ENCODE measurements at regions not wholly inside any gene's neighbourhood (a gene's known extent, or its start where the extent isn't known, plus 50 kb on each side); places are given as distances from the start of the nearest gene placed in this dataset.

DNA sequence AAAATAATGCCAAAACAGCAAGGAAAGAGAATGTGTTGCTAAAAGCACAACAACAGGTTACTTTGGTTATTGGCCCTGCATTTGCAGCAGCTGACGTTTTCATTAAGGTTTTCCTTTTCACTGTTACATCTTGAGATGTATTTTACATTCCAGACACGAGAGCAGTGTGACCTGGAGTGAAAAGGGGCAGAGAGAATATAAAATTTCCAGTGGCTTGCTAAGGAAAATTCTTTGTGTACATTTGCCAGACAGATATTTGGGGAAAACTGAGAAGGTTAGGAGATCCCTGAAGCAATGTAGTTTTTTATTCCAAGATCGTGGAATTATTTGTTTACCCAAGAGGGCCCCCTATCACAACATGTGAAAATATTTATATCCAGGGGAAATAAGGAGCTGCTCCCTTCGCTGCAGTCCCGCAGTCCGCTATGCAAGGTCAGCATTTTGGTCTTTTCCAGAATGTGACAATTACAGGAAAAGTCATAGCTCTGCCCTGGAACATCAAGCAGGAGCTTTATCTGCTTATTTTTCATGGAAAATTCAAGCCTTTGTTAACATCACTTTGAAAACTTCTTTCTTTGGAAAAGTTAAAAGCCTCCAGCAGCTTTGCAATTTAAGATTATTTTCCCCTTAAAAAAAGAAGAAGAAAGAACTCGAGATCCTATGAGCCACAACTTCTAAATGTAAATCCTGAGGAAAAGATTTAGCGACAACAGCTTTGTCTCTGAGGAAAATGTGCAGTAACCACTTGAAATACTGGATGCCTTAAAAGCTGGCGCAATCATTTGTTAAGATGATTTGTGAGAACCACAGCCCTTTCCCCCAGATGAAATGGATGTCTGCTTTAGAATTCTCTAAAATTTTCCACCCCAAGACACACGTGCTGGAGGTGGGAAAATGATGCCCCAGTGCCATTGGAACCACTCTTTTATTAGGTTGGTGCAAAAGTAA is 256.4 kb upstream of the TPM1 start:
- no peak for DNase-seq (ENCODE audit: low read depth in 3 of 3, low spot score in 1 of 3)

DNA sequence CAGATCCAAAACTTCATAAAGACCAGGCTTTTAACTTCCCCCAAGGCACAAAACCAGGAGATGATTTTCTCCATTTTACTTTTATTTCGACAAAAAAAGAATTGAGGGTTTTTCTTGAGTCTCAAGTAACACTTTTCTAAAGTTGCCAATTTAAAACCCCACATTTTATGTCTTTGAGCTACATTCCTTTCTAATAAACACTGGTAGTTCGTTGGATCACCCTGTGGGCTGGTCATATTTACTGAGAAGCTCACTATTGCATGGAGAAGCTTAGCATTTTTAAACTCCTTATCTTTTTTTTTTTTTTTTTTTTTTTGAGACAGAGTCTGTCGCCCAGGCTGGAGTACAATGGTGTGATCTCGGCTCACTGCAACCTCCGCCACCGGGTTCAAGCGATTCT is 255.1 kb upstream of the TPM1 start:
- no peak for DNase-seq (ENCODE audit: low read depth in 3 of 3, low spot score in 1 of 3)

DNA sequence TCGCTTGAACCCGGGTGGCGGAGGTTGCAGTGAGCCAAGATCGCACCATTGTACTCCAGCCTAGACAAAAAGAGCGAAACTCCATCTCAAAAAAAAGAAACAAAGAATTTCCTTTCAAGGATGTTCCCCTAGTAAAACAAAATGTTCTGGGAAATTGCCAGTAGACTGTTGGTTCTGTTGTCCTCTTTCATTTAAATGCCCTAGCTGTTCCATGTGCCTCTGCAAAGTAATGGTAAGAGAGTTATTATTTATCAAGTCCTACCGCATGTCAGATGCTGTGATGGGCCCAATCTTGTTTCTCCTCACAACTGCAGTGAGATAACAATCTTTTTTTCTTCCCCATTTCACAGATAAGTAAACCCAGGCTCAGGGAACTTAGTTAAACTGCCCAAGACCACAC is 254.3 kb upstream of the TPM1 start:
- no peak for DNase-seq (ENCODE audit: low read depth in 3 of 3, low spot score in 1 of 3)

DNA sequence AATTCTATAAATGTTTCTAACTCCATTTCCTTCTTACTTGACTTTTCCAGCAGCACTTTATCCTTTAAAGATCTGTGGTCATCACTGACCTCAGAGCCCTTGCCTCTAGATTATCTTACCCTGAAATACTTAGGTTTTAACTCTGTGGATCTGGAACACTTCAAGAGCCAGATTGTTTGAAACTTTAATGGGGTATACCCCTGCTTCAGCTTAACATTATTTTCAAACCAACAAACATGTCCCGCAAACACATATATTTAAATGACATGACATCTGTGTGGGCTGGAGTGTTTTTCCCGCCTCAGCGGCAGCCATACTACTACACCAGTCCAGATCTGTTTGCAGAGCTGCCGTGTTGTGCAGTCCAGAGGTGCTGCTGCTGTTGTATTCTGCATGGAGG is 252.0 kb upstream of the TPM1 start:
- no peak for DNase-seq (ENCODE audit: low read depth in 3 of 3, low spot score in 1 of 3)

DNA sequence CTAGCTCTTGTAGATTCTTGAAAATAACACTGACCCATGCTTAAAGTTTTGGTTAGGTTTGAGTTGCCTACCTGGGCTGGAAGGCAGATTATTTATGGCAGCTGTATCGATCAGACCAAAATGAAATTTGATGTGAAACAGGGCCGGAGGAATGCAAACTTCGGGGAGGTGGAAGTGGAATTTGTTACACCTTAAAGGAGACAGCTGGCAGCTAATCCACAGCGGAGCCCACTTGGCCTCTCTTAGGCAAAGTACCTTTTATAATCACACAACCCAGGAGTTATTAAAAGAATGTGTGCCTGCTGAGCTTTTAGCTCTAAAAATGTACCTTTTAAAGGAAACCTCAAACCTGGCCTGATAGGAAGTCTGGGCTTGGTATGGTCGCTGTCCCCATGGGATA is 250.9 kb upstream of the TPM1 start:
- DNase-seq (ENCODE audit: low read depth in 3 of 3, low spot score in 1 of 3): no peak

DNA sequence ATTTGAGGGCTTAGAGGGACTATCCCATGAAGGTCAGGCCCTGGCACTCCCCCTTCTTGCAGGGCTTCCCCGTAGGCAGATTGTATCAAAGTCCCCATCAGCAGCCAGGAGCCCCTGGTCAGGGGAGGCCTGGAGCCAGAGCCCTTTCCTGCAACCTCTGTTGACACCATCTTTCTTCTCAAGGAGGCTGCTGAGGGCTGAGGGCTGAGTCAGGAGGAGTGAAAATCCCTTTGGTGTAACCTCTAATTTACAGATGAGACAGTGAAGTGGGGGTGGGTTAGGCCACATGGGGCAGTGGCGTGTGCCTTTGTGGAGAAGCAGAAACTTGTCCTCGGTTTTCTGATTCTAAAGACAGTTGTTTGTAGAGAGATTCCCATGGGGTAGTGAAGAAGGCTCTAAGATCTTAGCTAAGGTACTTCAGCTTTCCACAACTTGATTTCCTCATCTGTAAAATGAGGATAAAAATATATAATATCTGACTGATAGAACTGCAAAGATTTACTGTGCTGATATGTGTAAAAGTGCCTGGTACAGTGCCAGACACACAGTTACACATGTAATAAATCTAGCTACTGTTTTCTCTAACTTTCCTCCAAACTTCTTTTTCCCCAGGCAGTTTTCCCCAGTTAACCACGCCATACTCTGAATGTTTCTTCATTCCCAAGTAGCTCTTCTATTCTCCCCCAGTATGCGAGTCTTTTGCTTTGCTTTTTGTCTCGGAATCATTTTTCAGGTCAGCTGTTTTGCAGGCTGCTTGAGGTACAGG is 249.4 kb upstream of the TPM1 start:
- DNase-seq (ENCODE audit: low read depth in 3 of 3, low spot score in 1 of 3): no peak

DNA sequence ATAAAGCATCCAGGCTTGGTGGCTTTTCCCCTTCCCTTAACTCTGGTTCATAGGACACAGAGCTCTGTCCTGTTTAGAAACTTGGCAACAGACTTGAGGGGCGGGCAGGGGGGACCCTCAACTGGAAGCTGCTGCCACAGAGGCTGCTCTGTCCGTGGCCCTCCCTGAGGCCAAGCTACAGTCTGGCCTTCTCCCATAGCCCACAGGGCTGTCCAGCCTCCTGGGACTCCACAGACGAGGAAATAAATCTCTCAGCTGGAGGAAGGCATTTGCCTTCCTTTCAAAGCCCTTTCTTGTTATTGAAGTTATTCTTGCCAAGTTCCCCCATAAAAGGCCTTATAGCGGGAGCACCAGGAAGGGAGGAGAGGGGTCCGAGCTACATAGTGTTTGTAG is 248.8 kb upstream of the TPM1 start:
- no peak for DNase-seq (ENCODE audit: low read depth in 3 of 3, low spot score in 1 of 3)

DNA sequence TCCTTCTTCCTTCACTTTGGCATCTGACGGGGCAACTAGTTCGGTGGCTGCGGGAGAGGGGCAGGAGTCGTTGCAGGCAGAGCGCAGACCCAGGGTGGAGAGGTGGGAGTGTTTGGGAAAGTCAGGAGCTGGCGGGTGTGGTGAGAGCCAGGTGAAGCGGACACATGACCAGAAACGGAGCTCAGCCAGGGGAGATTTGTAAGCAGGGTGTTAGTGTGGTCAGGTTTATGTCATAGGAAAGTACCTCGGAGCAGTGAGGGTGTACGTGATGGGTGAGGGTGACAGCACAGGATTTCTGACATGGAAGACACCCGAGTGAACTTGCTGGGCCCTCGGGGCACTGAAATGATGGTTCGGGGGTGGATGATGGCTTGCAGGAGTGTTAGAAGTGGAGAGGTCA is 247.4 kb upstream of the TPM1 start:
- no peak for DNase-seq (ENCODE audit: low read depth in 3 of 3, low spot score in 1 of 3)

DNA sequence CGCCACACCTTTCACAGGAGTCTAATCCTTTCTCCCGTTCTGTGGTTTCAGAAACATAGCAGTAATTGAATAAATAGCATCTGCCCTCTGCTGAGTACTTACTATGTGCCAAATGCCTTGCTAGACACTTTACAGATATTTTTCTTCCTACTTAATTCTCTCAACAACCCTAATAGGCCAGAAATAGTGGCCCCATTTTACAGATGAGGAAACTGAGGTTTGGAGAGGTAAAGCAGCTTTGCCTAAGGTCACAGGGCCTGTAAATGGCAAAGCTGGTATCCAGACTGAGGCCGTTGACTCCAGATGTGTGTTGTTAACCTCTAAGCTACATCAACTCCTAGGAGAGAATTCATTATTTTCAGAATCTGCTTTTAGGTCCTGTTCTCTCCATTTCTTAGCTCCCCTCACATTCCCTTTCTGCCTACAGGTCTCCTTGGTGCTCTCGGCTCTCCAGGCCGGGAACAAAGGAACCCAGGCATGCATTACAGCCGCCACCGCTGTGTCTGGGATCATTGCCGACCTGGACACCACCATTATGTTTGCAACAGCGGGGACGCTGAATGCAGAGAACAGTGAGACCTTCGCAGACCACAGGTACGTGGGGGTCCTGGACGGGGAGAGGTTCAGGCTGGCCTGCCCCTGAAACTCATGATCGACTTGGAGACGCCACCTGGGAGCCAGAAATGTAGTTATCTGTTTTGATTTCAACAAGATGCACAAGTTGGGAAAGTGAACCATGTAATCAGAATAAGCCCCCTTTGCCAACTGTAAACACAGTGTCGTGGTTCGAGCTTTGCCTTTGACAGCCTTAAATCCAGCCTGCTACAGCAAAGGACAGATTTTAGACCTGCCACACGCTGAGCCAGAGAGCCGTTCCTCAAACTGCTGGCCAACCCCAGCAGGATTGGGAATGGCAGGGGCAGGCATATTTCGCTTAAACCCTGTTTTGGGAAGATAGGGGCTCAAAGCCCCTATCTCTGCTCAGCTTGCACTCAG is 246.5 kb upstream of the TPM1 start:
- DNase-seq (ENCODE audit: low read depth in 3 of 3, low spot score in 1 of 3): no peak

DNA sequence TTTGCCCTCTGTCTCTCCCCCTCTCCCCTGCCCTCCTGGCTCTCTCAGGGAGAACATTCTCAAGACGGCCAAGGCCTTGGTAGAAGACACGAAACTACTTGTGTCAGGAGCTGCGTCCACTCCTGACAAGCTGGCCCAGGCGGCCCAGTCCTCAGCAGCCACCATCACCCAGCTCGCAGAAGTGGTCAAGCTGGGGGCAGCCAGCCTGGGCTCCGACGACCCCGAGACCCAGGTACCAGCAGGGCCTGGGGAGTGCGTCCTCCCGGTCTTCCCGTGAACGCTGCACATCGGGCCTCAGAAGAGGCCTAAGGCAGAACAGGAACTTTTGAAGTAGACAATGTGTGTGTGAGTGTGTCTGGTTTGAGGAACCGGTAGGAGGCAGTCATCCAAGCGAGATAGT is 245.4 kb upstream of the TPM1 start:
- no peak for DNase-seq (ENCODE audit: low read depth in 3 of 3, low spot score in 1 of 3)

DNA sequence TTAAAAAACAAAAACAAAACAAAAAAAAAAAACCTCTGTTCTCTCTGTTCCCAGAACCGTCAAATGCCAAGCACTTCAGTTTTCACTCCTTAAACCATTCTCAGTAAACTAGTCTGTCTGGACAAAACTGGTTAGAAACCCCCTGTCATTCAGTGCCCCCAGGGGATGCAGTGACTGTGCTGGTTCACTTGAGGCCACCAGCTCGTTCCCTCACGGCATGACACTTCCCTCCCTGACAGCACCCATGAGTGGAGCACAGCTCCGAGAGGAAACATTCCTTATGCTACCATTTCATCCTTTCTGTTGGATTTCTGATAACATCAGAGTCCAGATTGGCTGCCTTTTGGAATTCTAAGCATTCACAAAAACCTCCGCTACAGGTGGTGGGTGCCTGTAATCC is 244.0 kb upstream of the TPM1 start:
- DNase-seq (ENCODE audit: low read depth in 3 of 3, low spot score in 1 of 3): no peak

DNA sequence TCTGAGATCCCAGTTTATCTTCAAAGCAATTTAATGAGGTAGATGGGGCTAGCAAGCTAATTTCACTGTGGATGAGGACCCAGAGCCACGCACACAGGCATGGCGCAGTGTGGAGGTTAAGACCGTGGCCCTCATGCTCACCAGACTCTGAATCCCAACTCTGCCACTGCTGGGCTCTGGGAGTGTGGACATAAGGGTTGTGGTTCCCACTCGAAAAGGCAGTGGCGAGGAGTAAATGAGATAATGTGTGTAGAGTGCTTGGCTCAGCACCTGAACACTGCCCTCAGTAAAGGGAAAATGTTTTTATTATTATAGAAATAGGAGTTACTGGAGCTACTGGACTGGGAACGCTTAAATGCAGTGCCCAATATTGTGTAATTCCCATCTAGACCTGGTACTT is 243.5 kb upstream of the TPM1 start:
- DNase-seq (ENCODE audit: low read depth in 3 of 3, low spot score in 1 of 3): no peak

DNA sequence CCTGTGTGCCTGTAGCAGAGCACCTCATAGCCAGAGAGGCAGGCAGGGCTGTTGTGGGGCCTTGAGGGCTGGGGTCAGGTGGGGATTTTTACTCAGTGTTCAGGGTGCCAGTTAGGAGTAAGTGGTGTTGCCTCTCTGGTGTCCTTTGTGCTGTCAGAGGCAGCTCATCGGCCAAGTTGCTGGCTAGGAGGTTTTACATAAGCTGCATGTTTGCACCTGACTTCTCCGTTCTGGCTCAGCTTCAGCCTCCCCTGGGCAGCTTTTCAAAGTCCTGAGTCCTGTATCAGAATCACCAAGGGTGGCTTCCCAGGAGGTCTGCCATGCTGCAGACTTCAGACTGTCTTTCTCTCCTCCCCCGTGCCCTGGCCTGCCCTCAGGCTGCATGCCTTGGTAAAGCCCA is 242.6 kb upstream of the TPM1 start:
- DNase-seq (ENCODE audit: low read depth in 3 of 3, low spot score in 1 of 3): no peak

DNA sequence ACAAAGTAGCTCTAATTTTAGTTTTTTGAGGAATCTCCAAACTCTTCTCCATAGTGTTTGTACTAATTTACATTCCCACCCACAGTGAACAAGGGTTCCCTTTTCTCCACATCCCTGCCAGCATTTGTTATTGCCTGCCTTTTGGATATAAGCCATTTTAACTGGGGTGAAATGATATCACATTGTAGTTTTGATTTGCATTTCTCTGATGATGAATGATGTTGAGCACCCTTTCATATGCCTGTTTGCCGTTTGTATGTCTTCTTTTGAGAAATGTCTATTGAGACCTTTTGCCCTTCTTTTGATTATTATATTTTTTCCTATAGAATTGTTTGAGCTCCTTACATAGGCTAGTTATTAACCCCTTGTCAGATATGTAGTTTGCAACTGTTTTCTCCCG is 239.9 kb upstream of the TPM1 start:
- no peak for DNase-seq (ENCODE audit: low read depth in 3 of 3, low spot score in 1 of 3)

DNA sequence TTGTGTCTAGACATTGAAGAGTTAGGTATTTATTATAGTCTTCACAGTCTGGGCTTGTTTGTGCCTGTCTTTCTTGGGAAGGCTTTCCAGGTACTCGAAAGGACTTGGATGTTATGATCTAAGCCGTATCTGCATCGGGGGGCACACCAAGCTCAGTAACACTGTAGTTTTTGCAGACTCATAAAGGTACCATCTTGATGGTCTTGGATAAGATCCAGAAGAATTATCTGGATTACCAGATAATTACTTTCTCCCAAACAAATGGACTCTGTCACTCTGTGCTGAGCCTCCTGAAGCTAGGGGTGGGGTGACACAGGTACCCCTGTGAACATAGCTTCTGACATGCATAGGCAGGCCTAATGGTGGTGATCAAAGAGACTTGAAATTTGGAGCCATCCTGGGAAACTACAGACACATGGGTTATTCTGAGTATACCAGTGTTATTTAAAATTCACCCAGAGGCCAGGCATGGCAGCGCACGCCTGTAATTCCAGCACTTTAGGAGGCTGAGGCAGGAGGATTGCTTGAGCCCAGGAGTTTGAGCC is 238.6 kb upstream of the TPM1 start:
- no peak for DNase-seq (ENCODE audit: low read depth in 3 of 3, low spot score in 1 of 3)

DNA sequence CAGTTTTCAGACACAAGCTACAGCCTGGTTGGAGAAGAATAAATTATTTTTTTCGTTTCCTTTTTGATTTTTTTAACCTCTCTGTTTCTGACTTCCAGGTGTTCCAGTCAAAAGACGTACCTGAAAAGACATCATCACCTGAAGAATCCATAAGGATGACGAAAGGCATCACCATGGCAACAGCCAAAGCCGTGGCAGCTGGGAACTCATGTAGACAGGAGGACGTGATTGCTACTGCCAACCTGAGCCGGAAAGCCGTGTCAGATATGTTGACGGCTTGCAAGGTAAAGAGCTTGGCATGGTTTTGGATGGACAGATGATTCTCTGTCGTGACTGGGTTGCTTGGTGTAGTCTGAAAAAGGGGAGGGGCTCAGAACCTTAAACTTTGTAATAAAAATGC is 237.0 kb upstream of the TPM1 start:
- no peak for DNase-seq (ENCODE audit: low read depth in 3 of 3, low spot score in 1 of 3)

DNA sequence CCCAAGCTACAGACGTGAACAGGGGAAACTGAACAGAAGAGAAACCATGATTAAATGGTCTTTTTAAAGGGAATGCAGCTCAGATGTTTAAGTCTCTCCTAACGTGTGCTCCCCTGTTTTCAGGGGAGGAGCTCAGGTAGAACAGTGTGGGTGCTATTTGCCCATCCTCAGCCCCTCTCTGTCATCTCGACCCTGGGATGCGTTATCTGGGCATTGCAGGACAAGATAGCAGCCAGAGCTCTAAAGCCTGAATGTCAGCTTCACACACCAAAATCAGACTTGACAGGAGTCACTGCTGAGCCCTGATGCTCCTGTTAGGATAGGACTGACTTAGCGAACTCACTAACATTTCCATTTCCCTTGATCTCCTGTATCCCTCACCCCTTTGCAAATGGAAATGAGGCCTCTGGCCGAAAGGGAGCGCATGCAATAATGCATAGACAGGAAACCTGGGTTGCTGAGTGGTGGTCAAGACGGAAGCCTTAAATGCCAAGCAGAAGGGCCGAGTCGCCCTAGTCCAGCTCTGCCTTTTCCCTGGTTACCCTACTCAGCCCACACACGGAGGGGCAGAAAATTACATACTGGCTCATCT is 234.9 kb upstream of the TPM1 start:
- no peak for DNase-seq (ENCODE audit: low read depth in 3 of 3, low spot score in 1 of 3)

DNA sequence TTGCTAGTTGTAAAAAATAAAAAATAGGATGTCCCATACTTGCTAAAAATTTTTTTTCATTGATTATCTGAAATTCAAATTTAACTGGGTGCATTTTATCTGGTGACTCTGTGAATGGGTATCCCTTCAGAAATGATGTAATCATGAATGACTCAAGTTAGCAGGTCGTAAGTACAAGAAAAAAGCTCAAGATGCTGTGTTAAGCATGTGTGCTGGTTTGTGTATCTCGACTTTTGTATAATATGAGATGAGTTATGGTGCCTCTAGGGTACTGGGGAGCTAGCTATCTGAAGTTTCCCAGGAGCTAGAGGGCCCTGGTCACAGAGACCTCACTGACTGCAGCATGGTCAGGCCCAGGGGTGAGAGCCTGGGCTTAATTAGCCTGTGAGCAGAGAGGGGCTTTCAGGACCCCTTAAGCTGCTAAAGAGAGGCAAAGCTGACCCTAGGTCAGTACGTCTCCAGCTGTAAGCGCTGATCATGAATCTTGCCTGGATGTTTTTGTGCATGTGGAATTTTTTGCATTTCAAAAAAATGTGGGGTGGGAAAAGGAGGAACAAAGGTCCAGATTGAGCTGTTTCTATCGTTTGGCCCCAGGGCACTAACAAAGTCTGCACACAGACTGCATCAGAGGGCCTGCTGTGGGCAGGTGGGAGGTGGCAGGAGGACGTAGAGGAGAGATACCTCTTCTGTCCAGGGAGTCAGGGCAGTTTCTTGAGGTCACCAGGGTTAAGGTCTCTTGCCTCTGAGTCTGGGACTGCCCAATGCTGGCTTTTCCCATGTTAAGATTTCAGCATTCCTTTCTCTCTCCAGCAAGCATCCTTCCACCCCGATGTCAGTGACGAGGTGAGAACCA is 233.2 kb upstream of the TPM1 start:
- no peak for DNase-seq (ENCODE audit: low read depth in 3 of 3, low spot score in 1 of 3)

DNA sequence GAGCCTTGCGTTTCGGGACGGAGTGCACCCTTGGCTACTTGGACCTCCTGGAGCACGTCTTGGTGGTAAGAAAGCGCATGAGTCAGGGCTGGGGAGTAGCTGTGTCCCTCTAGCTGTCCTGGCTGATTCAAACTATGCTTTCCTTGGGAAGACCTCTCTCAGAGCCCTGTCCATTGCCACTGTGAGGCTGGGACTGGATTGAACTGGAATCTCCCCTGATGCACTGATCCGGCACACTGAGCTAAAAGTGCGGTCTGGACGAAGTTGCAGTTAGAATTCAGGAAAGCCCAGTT is 232.6 kb upstream of the TPM1 start:
- DNase-seq (ENCODE audit: low read depth in 3 of 3, low spot score in 1 of 3): no peak

DNA sequence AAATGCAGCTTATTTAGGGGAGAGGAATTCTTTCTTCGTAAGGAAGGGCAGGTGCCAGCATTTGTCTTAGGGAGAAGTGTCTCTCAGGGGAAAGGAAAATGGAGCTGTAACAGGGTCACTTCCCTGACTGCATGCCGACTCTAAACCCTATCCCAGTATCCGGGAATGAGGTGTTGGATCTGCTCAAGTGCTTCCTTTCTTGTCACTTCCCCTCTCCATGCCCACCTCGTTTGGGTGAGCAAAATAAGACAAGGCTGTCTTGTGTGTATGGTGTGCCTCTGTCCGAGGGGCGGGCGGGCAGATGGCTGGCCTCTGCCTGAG is 230.1 kb upstream of the TPM1 start:
- DNase-seq (ENCODE audit: low read depth in 3 of 3, low spot score in 1 of 3): no peak

Measured in stimulated activated CD4-positive, alpha-beta T cell treated with anti-CD3 and anti-CD28 coated beads, TNF-alpha, amount 100 ng/mL, for 1 hour (primary cell).